Cardiac muscle cell (in vitro differentiated cells and primary cell): ENCODE measurements at regions not wholly inside any gene's neighbourhood (a gene's known extent, or its start where the extent isn't known, plus 50 kb on each side); places are given as distances from the start of the nearest gene placed in this dataset.
"Not testable (repeated sequence)": the region's sequence is repeated elsewhere in the genome, so short reads cannot be mapped to it uniquely, and the experiment has no call there.

Experiments used
- DNase-seq, 2 donors: peaks; one replicate each; pipeline versions ENCODE4 v3.0.0 to v3.0.0-alpha.2; 2010 to 2017; ENCODE audit warnings: low read depth in 1 of 2, low spot score in 1 of 2
- H3K27ac ChIP-seq: fragments of 200-600 bp; sonication (generic); 2 replicates; pipeline ENCODE4 v1.5.1; 2016
- H3K27me3 ChIP-seq: fragments of 200-600 bp; sonication (generic); 2 replicates; pipeline ENCODE4 v1.6.0; 2016; ENCODE audit warnings: control low read depth
- H3K36me3 ChIP-seq: fragments of 200-600 bp; sonication (generic); 2 replicates; pipeline ENCODE4 v1.5.1; 2016; ENCODE audit warnings: control low read depth
- H3K4me1 ChIP-seq: fragments of 200-600 bp; sonication (generic); 2 replicates; pipeline ENCODE4 v1.8.1; 2017; ENCODE audit warnings: low read depth, mild to moderate bottlenecking, mixed run types
- H3K4me3 ChIP-seq: fragments of 200-600 bp; sonication (generic); 2 replicates; pipeline ENCODE4 v1.5.1; 2016; ENCODE audit warnings: mild to moderate bottlenecking
- H3K9me3 ChIP-seq: fragments of 200-600 bp; sonication (generic); 2 replicates; pipeline ENCODE4 v1.5.1; 2017; ENCODE audit warnings: low read depth, mild to moderate bottlenecking, control low read depth
- TF ChIP-seq, protein P1 (sequence below): IDR thresholded peaks from 2 replicates; pipeline ENCODE4 v1.5.1; 2012; ENCODE audit warnings: low read depth, mild to moderate bottlenecking, low read length

DNA sequence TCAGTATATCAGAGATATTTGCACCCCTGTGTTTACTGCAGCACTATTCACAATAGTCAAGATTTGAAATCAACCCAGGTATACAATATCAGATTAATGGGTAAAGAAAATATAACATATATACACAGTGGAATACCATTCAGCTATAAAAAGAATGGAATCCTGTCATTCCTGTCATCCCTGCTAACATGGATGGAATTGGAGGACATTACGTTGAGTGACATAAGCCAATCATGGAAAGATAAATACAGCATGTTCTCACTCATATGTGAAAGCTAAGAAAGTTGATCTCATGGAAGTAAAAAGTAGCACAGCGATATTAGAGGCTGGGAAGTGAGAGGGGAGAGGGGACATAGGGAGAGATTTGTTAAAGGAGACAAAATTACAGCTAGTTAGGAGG lies 171.0 kb downstream of the ARL5B start:
- no peak overlapping the region for H3K27ac ChIP-seq
- TF ChIP-seq, protein P1, sequence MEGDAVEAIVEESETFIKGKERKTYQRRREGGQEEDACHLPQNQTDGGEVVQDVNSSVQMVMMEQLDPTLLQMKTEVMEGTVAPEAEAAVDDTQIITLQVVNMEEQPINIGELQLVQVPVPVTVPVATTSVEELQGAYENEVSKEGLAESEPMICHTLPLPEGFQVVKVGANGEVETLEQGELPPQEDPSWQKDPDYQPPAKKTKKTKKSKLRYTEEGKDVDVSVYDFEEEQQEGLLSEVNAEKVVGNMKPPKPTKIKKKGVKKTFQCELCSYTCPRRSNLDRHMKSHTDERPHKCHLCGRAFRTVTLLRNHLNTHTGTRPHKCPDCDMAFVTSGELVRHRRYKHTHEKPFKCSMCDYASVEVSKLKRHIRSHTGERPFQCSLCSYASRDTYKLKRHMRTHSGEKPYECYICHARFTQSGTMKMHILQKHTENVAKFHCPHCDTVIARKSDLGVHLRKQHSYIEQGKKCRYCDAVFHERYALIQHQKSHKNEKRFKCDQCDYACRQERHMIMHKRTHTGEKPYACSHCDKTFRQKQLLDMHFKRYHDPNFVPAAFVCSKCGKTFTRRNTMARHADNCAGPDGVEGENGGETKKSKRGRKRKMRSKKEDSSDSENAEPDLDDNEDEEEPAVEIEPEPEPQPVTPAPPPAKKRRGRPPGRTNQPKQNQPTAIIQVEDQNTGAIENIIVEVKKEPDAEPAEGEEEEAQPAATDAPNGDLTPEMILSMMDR = no peak
- H3K4me3 ChIP-seq = no peak overlapping the region
- H3K4me1 ChIP-seq = no peaks in the 10 kb centered on the region
- H3K9me3 ChIP-seq = no peaks in the 10 kb centered on the region
- no peaks in the 10 kb centered on the region for H3K36me3 ChIP-seq
- H3K27me3 ChIP-seq = no peaks in the 10 kb centered on the region
- DNase-seq = no peak

DNA sequence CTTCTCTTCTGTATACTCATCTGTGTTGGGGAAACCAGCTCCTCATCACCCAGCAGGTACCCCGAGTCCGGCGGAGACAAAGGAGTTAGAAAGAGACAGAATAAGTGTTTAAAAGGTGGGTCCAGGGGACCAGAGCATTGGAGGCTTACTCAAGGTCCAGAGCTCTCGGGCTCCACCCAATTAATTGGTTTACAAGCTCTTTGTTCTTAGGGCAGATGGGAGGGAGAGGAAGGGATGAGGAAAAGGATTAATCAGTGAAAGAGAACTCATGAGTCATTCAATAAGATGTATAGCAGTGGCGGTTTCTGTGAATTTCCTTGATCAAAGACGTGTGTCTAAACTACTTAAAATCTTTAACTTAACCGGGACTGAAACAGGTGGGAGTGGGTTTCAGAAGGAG lies 192.0 kb upstream of the MALRD1 start:
- H3K27me3 ChIP-seq, H3K36me3 ChIP-seq, H3K9me3 ChIP-seq, H3K27ac ChIP-seq, H3K4me3 ChIP-seq, H3K4me1 ChIP-seq, DNase-seq: not testable (repeated sequence)

DNA sequence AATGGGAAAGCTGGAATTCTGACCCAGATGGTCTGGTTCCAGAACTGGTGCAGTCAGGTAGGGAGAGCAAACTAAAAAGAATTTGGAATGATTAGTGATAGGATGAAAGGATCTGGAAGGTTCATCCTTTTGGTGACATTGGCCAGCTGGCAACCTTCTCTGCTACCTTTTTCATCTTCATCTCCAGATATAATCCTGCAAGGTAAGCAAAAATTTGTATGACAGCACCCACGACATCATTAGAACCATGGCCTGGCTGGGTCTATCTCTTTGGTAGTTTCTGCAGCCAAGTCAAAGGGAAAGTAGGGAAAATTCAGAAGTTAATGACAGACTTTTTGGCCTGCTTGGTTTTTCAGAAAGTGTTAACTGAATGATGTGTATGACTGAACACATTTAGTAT lies 188.9 kb upstream of the MALRD1 start:
- Histone ChIP-seq H3K27me3 (no peaks in the 10 kb centered on the region), H3K4me3 (no peak overlapping the region), H3K9me3 (no peaks in the 10 kb centered on the region), H3K4me1 (no peaks in the 10 kb centered on the region), H3K27ac (no peak overlapping the region), H3K36me3 (no peaks in the 10 kb centered on the region)
- TF ChIP-seq, protein P1 = no peak
- DNase-seq = no peak

DNA sequence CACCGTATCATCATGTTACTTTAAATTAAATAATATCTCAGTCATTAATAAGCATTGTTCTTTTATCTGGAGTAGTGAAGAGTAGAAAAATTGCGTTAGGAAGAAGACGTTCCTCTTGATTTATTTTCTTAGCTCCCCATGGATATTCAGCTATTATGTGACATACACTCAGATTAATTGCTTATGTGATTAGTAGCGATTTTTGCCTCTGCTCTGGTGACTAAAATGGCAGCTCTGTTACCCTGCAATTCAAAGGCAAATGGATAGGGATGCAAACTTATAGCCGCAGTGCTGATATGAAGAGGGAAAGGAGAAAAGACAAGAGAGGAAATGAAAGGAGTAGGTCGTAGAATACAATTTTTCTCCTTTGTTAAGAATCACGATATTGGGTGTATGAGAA lies 188.4 kb upstream of the MALRD1 start:
- no peaks in the 10 kb centered on the region for H3K27me3 ChIP-seq
- H3K27ac ChIP-seq = no peak overlapping the region
- no peaks in the 10 kb centered on the region for H3K4me1 ChIP-seq
- H3K4me3 ChIP-seq = no peak overlapping the region
- no peaks in the 10 kb centered on the region for H3K36me3 ChIP-seq
- TF ChIP-seq, protein P1 = no peak
- no peaks in the 10 kb centered on the region for H3K9me3 ChIP-seq
- no peak for DNase-seq

DNA sequence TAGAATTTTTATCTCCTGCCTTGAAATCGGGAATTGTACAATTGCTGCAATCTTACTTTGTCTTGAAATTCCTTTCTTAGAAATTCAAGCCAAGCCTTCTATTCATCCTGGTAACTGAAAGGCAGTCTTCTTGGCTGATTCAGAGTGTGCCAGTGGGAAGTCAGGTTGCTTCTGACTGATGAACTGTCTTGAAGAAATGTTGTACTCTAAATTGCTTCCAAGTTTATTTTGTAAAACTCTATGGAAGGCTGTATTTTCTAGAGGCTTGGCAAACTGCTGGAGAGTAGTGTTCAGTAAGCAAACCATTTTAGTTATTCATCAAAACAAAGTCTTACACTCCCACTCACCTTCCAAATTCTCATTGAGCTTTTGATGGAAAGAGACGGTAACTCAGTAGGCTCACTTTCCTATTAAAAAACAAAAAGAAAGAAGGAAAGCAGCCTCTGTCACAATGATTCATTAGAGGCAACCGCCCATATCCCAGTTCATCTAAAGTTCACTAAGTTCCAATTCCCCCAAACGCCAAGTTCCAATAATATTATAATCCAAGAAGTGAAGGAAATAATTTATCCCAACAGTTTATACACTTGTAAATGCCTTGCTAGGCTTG lies 187.9 kb upstream of the MALRD1 start:
- Histone ChIP-seq H3K9me3 (no peaks in the 10 kb centered on the region), H3K4me3 (no peak overlapping the region), H3K27me3 (no peaks in the 10 kb centered on the region), H3K27ac (no peak overlapping the region), H3K4me1 (no peaks in the 10 kb centered on the region), H3K36me3 (no peaks in the 10 kb centered on the region)
- TF ChIP-seq, protein P1 = no peak
- DNase-seq = no peak

DNA sequence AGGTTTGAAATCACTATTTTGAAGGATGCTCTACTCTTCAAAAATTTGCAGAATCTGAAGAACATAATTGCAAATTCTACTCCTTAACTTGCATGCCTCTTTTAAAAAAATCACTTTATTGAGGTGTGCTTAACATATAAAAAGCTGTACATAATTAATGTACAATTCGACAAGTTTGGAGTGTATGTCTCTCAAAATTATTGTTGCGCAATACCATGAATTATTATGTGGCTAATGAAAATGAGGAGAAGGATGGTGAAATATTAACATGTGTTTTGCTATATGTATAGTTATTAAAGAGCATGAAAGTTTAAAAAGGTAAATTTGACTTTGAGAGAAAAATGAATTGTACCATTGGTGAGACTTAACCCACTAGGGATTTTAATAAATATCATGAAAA lies 187.2 kb upstream of the MALRD1 start:
- DNase-seq = no peak
- H3K27me3 ChIP-seq = no peaks in the 10 kb centered on the region
- H3K27ac ChIP-seq = no peak overlapping the region
- no peaks in the 10 kb centered on the region for H3K4me1 ChIP-seq
- no peak overlapping the region for H3K4me3 ChIP-seq
- TF ChIP-seq, protein P1 = no peak
- H3K9me3 ChIP-seq = no peaks in the 10 kb centered on the region
- no peaks in the 10 kb centered on the region for H3K36me3 ChIP-seq
